Activated CD4-positive, CD25-positive, alpha-beta regulatory T cell treated with anti-CD3 and anti-CD28 coated beads, Interleukin-2, amount 50 U/mL, for 16 hours (primary cell): ENCODE measurements at regions not wholly inside any gene's neighbourhood (a gene's known extent, or its start where the extent isn't known, plus 50 kb on each side); places are given as distances from the start of the nearest gene placed in this dataset.
"Not testable (repeated sequence)": the region's sequence is repeated elsewhere in the genome, so short reads cannot be mapped to it uniquely, and the experiment has no call there.

Source experiments
- DNase-seq: peaks from one replicate; pipeline ENCODE4 v3.0.0-alpha.2; 2020; ENCODE audit warnings: low read depth, low spot score

DNA sequence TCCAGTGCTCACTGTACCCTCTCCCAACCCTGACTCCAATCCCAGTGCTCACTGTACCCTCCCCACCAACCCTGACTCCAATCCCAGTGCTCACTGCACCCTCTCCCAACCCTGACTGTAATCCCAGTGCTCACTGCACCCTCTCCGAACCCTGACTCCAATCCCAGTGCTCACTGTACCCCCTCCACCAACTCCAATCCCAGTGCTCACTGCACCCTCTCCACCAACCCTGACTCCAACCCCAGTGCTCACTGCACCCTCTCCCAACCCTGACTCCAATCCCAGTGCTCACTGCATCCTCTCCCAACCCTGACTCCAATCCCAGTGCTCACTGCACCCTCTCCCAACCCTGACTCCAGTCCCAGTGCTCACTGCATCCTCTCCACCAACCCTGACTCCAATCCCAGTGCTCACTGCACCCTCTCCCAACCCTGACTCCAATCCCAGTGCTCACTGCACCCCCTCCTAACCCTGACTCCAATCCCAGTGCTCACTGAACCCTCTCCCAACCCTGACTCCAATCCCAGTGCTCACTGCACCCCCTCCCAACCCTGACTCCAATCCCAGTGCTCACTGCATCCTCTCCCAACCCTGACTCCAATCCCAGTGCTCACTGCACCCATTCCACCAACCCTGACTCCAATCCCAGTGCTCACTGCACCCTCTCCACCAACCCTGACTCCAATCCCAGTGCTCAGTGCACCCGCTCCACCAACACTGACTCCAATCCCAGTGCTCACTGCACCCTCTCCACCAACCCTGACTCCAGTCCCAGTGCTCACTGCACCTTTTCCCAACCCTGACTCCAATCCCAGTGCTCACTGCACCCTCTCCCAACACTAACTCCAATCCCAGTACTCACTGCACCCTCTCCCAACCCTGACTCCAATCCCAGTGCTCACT is 136.3 kb upstream of the ZNF618 start:
- not testable (repeated sequence) for DNase-seq

DNA sequence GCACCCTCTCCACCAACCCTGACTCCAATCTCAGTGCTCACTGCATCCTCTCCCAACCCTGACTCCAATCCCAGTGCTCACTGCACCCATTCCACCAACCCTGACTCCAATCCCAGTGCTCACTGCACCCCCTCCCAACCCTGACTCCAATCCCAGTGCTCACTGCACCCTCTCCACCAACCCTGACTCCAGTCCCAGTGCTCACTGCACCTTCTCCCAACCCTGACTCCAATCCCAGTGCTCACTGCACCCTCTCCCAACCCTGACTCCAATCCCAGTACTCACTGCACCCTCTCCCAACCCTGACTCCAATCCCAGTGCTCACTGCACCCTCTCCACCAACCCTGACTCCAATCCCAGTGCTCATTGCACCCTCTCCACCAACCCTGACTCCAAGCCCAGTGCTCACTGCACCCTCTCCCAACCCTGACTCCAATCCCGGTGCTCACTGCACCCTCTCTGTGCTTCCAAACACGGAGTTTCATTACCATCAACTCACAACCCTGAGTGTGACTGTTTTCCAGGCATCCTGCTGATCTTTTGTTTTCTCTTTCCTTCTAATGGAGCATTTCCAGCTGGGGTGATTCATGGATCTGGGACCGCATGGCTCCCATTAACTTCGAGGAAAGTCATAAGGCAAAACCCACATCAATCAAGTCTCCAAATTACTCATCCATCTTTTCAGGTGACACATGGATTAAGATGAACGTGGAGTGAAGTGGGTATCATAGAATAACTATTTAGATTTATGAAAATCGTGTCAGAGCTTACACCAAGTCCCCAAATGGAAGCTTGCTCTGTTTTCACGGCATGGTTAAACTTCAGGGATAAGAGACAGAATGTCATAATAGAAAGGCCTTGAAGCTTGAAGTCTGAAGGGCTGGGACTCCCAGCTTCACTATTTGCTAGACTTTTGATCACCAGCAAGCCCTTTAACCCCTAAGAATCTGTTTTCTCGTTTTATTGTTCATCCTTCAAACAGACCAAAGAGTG is 135.3 kb upstream of the ZNF618 start:
- DNase-seq = not testable (repeated sequence)

DNA sequence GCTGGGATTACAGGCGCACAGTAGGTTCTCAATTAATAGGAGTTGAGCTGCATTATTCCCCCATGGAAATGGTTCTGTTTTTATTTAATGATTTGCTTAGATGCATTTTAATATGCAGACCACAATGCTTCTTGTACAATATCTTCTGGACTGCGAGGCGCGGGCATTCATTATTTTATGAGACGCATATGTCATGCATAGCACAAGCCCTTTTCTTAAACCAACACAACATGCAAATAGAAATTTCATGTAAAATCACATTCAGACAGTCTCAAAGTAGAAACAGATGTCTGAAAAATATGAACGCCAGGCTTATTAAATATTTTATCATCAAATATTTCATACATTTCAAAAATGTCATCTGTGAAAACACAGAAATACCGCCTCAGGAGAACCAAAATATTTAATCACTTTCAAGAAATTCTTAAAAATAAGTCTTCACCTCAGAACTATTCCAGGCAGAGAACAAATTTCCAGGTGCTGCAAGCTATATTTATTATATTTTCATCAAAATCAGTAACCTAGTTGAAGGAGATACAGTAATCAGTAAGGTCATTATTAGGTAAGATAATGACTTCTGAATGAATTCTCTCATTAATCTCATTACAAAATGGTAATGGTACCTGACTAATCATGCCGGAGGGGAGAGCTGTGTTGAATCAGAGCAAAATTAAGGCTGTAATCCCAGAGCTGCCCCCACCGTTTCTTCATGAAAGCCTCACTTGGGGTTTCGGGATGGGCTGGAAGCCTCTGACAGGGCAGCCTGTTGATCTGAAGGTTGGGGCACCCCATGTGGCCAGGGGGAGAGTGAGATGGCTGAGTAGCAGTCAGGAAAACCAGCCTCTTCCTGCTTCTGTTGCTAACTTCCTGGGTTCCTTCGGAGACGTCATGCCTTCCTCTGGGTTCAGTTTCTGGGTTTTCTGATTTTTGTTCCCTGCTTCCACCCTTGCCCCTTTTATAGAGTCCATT is 133.9 kb upstream of the ZNF618 start:
- DNase-seq = no peak

DNA sequence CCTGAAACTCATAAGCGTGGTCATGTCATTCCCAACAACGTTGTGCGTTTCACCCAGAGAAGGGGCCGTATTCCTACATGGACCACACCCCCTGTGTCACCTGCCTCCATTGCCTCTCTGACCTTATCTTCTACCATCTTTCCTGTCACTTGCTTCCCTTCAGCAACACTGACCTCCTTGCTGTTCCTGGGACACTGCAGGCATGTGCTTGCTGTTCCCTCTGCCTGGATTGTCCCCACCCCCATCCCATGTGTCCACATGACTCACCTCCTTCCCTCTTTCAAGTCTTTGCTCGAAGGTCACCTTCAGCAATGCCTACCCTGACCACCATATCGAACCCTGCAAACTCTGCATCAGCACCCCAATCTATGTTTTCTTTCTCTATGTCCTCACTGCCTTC is 133.2 kb upstream of the ZNF618 start:
- no peak for DNase-seq

DNA sequence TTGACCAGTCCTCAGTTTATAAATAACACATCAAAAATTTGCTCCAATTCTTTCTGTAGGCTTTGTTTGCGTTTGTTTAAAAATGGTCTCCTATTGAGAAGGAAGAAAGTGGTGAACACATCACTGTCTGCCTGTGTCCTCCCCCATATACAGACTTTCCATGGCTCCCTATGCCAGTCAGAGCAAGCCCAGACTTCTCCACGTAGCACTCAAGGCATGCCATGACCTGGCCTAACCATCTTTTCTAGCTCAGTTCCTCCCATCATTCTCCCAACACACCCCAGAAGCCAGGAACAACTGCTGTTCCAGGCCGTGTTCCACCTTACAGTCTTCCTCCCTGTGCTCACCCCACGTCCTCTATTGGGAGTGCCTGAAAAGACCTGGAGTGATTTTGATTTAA is 129.6 kb upstream of the ZNF618 start:
- no peak for DNase-seq

DNA sequence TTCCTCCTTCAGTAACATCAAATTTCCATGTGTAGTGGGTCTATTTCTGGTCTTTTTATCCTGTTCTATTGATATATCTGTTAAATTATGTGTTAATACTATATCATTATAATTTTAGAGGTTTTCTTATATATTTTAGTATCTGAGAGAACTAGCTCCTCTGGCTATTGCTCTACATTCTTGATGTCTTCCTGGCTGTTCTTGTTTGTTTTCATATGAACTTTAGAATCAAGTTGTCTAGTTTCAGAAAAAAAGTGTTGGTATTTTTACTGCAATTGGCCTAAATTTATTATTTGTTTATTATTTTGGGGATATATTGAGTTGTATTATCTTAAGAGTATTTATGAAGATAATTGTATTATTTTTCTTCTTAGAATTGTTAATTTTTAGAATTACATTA is 128.0 kb upstream of the ZNF618 start:
- no peak for DNase-seq

DNA sequence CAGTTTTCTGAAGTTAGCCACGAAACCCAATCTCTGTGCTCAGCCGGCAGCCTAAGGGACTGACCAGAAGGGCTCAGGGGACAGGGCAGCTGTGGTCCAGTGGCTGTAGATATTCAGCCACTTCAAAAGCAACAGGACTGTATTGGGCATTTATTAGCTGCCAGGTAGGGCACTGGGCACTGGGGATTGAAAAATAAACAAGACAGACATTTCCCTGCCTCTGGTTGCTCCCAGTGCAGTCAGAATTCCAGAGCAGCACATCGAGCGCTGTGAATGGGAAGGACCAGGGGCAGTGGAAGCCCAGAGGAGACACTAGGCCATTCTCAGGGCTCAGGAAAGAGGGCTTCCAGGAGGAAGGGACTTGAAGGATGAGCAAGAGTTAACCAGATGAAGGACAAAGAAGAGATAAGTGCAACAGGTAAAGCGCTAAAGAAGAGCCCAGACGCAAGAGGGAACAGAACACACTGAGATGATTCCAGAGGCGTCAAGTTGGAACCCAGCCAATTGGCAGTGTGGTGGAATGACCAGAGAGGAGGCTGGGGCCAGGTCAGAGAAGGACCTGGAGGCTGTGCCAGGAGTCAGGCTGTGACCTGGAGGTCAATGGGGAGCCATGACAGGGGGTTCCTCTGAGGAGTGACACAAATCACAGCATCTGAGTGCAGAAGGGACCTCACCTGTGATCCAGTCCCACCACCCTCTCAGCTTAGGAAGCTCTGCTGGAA is 122.5 kb upstream of the ZNF618 start:
- no peak for DNase-seq

DNA sequence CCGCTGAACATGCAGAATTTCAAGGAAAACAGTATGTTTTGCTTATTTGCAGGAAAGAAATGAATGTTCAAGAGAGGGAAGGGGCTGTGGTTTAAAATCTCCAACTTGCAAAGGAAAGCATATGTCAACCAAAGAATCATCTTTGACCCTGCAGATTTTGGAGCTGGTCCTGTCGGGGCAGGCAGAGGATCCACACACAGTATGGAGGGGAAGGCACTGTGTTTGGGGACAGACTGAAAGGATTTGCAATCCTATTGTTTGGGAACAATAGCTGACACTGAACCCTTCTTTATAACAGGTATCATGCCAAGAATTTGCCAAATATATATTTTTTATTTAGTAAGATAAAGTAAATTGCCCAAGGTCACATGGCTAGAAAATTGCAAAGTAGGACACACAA is 121.4 kb upstream of the ZNF618 start:
- no peak for DNase-seq

DNA sequence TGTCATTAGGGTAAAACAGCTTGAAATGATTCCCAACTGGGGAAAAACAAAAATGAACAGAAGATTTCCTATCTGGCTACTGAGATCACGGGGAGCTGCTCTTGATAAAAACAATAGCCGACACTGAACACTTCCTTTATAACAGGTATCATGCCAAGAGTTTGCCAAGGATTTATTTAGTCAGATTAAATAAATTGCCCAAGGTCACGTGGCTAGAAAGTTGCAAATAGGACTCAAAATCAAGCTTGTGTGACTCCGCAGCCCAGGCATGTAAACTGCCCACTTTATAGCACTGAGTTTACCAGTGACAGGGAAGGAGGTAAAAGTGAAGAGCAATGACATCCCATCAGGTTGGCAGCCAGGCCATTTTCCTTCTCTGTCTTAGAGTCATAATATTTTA is 120.7 kb upstream of the ZNF618 start:
- no peak for DNase-seq

DNA sequence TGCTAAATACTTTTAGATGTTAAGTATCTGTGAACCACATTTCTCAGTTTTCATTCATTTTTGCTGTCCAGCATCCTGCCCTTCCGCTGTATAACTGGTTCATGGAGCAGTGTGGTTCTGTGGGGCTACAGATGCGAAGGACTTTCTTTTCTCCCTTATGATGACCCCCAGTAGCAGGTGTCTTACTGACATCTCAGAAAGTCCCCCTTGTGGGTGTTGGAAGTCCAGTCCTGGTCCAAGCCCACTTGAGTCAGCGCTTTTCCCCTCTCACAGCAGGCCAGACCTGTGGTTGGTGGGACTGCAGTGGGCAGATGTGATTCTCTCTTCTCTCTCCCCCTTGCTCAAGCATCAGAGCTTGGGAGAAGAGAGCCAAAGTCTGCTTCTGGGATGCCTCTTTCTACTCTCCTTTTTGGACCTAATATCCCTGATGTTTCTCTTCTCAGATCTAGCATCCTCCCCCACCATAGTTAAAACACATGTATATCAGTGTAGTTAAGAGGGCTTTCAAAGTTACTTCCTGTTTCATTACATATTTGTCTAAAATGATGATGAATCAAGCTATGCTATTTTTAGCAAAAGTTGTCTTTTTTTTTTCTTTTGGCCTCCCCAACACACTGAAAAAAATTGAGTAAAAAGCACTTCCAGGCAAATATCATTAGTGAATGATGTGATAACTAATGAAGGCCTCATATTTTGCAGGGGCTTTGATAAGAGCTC is 119.5 kb upstream of the ZNF618 start:
- no peak for DNase-seq

DNA sequence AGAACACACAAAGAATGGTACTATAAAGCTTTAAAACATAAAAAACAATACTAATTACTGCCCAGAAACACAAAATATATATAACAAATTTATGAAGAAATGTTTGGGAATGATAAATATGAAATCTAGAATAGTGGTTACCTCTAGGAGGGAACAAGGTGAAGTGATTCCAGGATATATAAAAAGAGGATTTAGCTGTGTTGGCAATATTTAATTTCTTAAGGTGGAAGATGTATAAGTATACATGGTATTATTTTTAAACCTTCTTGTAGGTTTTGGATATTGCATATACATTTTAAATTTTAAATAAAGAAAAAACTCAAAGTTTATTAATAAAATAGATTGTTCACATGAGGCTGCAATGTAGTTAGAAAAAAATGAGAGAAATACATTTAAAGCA is 112.7 kb upstream of the ZNF618 start:
- no peak for DNase-seq

DNA sequence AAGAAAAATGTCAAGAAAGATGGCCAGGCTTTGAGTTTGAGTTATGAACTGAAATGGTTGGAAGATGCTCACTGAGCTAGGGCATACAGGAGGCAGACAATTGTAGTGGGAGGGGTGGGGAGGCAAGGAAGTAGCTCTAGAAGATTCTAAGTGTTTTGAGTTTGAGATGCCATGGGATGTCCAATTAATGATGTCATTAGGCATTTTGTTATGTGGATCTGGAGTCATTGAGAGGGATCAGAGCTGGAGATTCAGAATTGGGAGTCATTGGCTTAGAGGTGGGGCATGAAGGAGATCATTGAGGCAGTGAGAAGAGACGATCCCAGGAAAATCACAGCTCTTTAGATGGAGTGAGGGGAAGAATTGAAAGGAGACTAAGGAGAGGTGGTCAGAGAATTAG is 111.5 kb upstream of the ZNF618 start:
- DNase-seq = no peak

DNA sequence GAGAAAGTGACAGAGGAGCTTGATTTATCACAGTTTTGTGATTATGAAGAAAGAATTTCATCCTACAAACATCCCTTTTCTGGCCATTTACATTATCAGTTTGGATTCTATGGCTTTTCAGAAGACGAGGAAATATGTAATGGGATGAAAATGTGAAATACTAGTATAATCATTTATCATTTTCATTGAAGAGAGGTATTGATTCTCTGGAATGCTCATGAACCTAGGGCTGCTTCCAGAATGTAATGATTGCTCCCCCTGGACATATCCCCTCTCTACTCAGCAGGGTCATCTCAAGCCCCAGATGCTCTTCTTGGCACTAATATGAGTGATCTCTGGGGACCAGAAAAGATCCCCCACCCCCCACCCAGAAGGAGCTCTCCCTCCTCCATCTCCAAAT is 106.7 kb upstream of the ZNF618 start:
- DNase-seq = no peak

DNA sequence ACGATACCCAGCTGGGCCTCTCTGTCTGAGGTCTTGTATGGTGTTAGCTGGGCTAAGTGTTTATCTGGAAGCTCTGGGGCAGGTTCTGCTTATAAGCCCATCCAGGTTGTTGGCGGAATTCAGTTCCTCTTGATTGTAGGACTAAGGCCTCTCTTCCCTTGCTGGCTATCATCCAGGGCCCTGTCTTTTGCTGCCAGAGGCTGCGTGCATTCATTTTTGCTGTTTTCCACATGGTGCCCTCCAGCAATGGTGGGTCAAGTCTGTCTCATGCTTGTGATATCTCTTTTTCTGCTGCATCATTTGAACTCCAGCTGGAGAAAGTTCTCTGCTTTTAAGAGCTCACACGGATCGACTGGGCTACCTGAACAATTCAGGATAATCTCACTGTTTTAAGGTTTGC is 105.7 kb upstream of the ZNF618 start:
- no peak for DNase-seq

DNA sequence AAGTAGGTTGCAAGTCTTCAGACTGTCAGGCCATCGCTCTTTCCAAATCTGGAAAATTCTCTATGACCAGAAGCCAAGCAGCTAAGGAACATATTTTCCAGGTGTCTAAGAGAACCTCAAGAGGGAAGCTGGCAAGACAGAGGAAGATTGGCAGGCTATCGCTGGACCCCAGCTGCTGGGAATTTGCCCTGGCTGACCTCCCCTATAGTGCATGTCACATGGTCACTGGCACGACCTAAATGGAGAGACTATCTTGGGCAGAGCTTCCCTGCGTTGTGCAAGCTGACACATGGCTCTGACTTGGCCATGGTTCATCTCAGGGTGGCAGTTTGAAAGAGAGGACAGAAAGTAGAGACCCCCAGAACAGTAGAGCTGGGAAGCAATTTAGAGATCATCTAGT is 104.9 kb upstream of the ZNF618 start:
- no peak for DNase-seq

DNA sequence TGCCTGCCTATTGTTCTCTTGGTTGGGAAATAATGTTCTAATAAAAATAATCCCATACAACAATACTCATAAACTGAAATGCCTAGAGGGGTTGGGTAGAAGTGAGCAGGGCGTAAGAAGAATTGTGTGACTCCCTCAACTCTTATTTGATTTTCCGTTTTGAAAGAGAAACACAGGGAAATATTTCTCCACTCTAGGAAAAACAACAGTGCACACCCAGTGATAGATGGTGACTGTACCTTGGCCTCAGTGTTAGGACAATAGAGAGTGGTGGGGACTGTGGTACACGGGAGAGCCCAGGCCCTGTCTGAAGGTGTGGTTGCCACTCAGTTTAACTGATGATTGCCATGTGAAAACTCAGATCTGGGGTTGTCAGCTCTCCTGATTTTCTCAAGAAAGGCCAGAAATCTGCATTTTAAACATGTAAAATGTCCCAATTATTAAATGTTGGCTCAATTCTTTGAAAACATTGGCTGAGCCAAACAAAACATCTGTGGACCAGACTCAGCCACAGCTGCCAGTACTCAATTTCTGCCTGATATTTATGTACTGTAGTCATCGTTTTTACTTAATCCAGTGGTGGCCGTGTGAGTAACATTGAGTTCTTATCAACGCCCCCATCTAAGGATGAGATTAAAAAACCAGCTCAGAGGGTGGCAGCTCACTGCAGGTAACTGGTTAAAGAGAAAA is 103.8 kb upstream of the ZNF618 start:
- no peak for DNase-seq

DNA sequence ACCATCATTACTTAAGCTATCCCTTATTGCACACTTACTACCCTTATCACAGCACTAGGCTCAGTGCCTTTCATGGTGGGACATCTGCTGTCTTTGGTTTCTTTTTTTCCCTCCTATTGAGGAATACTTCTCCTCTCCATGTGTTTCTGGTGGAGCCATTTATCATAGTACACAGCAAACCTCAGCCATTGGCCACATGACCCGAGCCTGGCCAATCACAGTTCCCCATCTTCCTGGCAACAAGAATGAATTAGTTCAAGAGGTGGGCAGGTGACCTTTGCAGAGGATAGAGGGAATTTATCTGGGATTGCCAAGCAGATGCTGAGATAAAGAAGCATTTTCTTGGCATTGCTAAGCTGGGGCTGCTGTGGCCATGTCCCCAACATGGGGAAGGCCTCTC is 101.1 kb upstream of the ZNF618 start:
- DNase-seq = no peak

DNA sequence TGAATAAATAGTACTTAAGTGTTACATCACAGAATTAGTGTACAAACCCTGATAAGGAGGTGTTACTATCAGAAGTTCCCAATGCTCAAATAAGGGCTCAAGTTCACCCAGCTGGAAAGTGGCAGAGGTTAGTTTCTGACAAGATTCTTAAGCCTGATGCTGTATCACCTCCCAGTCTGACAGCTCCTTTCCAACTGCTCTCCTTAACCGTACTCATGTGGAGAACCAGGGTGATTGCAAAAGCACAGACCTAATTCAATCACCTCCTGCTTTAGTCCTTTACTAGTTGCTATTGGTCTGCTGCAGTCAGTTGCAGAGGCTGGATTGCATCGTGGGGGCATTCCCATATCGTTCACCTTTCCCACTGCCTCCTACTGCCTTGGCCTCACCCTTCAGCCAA is 100.4 kb upstream of the ZNF618 start:
- DNase-seq = no peak

DNA sequence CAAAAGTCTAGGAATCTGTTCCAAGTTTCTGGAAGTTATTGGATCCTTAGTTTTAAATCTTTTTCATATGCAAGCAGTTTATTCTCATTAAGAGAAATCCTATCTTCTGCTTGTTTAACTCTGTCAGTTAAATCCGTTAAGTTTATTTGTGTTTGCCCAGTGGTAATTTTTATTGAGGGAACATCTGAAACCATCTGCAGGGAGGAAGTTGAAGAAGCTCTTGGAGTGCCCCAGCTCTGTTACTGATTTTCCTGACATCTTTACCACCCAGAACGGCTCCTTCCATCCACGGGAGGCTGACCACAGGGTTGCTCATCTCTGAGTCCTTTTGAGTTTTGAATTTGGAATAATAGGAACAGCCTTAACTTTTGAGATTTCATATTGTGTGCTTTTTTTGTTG is 99.9 kb upstream of the ZNF618 start:
- DNase-seq = no peak

DNA sequence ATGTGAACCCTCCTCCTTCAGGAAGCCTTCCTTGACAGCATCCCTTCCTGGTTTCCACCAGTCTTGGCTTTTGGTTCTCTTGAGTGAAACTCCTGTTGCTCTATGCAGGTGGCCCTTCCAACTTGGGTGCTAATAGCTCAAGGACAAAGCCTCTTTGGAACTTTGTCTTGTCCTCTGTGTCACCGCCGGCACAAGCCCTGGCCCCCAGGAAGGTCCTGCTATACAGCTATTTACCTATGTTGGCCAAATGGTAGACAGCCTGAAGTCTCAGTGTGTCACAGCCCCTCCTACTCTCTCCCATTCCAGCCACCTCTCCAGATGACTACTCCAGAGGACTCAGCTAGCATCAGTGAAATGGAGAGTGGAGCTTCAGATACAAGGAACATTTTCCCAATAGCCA is 94.7 kb upstream of the ZNF618 start:
- no peak for DNase-seq
